HT1080 (cell line): ENCODE measurements at regions not wholly inside any gene's neighbourhood (a gene's known extent, or its start where the extent isn't known, plus 50 kb on each side); places are given as distances from the start of the nearest gene placed in this dataset.
"Not testable (repeated sequence)": the region's sequence is repeated elsewhere in the genome, so short reads cannot be mapped to it uniquely, and the experiment has no call there.

ENCODE experiments used
- DNase-seq: peaks from one replicate; pipeline ENCODE4 v3.0.0-alpha.2; 2015; ENCODE audit warnings: low read depth

GRCh38 chr2:95654897-95655296 lies 63.1 kb downstream of the TRIM43 start:
- DNase-seq = not testable (repeated sequence)

- not testable (repeated sequence) for DNase-seq
These were observed 64.8 kb downstream of the TRIM43 start for GRCh38 chr2:95656553-95656952.

DNA sequence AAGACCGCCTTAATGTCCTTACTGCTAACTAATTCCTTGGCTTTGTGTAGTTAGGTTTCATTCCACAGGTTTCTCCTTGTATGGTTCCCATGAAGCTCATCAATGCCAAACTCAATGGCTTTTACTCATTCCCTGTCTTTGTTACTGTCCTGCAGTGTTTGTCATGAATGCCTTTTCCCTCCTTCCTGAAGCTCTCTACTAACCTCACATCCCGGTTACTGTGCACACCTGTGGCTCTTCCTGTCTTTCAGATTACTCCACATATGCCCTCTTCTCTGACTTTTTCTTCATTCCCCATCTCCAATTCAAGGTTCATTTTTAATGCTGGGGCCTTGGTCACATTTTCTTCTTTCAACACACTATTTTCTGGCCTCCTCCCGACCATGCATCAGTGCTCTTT lies 66.1 kb downstream of the TRIM43 start:
- not testable (repeated sequence) for DNase-seq

- DNase-seq = not testable (repeated sequence)
These were observed 69.2 kb downstream of the TRIM43 start for GRCh38 chr2:95660766-95661562.

DNA sequence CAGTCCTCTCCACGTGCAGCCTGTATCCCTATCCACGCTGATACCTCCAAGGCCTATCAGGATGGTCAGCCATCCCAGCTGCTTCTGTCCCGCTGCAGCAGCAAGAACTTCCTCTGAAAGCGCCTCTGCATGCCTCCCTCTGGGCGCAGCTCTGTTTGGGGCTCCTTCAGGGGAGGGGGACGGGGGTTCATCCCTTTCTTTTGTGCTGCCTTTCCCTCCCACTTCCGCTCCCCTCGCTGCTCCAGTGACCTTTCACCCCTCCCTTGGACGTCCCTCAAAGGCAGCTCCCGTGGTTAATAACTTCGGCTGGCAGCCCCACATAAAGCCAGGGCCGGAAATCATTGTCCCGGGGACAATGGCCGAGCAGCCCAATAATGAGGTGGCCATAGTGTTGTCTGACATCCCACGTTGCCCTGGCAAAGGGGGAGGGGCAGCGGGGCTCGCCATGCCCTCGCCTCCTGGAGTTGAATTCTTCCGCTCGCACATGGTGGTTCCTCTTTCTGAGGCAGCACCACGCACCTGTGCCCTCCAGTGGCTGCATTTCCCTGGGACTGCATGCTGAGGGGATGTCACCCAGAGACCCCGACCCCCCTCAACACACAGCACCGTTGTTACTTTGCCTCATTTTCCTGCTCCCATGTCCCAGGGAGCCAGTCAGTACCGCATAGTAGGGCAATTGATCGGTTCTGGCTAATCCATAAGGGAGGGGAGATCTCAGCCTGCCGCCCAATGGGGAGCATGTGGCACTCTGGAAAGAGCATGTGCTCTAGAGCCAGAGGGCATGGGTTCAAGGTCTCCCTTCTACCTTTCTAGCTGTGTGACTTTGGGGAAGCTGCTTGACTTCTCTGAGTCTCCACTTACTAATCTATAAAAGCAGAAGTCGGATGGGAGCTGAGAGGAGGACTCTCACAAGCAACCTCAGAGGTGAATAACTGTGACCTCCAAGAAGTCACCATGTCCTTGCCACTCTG lies 72.0 kb downstream of the TRIM43 start:
- not testable (repeated sequence) for DNase-seq

GRCh38 chr2:95666636-95667035 lies 74.8 kb downstream of the TRIM43 start:
- peak; percentile 25 for DNase-seq

DNA sequence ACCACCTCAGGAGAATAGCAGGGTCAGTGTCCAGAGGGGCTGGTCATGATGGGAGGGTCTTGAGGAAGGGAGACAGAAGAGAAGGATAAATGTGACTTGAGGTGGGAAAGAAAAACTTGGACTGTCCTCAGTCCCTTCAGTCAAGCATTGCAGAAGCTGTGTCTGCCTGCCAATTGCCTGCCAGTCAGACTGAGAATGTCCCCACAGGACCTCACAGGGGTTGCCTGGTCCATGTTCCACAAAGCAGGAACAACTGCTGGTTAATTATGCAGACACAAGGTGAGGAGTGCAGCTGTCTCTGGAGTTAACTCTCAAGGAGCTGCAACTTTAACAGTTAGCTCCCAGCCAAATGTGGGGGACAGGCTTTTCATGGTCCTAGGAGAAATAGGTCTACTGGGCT lies 75.7 kb downstream of the TRIM43 start:
- no peak for DNase-seq

GRCh38 chr2:95668934-95669333 lies 77.1 kb downstream of the TRIM43 start:
- not testable (repeated sequence) for DNase-seq

GRCh38 chr2:95669441-95669991 lies 77.7 kb downstream of the TRIM43 start:
- DNase-seq = no peak

DNA sequence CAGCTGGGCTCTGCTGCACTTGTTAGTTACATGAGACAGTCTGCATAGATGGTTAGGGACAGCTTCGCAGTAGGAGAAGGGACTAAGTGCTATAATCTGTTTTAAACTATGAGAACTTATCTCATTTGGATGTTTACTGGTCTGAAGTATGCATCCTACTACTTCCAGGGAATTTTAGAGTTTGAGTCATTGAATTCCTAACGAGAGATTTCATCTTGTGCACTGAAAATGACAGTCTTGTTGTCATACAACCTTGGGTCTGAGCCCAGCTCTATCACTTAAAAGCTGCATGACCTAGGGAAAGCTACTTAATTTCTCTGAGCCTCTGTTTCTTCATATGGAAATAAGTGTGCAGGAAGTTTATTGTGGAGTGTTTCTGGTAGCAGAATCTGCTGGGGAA lies 78.4 kb downstream of the TRIM43 start:
- peak; percentile 17 for DNase-seq

- DNase-seq = no peak
These were observed 78.9 kb downstream of the TRIM43 start for GRCh38 chr2:95670686-95671085.

DNA sequence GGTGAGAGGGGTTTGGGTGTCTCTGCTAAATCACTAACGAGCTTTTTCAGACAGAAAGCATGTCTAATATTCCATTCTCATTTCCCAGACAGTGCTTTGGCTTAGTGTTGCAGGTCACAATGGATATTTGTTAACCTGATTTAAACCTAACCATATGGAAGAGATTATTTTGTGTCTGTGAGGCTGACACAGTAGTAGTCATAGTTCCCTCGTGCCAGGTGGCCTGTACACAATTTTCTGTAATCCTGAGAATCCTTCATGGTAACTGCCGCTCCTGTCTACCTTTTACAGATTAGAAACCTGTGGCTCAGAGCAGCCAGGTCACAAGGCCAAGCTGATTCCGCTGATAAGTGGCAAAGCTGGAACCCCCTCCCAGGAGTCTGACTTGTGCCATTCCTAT lies 79.4 kb downstream of the TRIM43 start:
- DNase-seq = not testable (repeated sequence)

DNA sequence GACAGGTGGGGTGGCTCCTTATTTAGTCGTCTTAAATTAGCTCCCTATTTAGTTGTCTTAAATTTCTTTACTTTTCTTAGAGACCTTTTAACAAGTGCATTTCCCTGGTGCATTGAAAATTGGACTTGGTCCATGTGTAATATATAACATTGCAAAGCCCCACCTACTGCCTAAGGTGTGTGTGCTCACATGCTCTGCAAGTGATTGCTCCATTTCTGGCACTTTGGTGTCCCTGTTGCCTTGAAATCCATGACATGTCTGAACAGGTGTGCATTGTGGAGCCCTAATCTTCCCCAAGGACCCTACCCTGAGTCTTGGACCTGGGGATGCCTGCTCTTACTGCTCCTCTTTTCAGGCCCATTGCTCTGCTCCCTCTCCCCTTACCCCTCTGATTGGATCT lies 80.2 kb downstream of the TRIM43 start:
- DNase-seq = not testable (repeated sequence)

DNA sequence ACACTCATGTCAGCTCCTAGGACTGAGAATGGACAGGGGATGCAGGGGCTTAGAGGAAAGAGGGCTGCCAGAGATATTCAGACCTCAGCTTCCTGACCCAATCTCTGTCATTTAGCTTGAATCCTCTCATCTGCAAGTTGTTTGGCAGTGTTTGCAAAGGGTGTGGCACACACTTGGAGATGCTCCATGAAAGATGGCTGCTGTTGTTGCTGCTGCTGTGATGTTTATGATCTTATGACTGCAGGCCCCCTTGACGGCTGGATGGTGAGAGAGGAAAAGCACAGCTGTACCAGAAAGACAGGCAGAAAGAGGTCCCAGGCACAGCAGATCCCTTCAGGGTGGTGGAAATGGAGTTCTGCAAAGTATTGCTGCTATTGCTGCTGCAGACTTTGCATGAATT lies 80.7 kb downstream of the TRIM43 start:
- not testable (repeated sequence) for DNase-seq

- no peak for DNase-seq
These were observed 82.4 kb downstream of the TRIM43 start for GRCh38 chr2:95674186-95674585.

GRCh38 chr2:95676573-95676972 lies 84.8 kb downstream of the TRIM43 start:
- DNase-seq = not testable (repeated sequence)

GRCh38 chr2:95677346-95677745 lies 85.5 kb downstream of the TRIM43 start:
- no peak for DNase-seq

DNA sequence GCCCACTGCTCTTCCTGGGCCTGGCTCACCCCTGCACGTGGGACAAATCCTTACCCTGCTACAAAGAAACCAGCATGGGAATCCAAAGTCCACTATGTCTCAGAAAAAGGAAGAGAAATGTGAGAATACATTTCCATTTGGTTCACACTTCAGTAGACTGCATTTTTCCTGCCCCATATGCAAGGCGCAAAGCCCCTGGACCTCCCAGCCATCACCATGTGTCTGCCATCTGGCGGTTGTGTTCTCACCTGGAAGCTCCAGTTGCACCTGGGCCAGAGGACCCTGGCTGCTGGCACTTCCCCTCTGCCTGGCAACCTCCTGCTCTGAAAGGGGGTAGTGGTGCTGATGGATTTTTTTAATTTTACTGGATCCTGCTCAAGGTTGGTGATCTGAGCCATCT lies 86.0 kb downstream of the TRIM43 start:
- not testable (repeated sequence) for DNase-seq

GRCh38 chr2:95681158-95681557 lies 89.4 kb downstream of the TRIM43 start:
- peak; percentile 13 for DNase-seq

DNA sequence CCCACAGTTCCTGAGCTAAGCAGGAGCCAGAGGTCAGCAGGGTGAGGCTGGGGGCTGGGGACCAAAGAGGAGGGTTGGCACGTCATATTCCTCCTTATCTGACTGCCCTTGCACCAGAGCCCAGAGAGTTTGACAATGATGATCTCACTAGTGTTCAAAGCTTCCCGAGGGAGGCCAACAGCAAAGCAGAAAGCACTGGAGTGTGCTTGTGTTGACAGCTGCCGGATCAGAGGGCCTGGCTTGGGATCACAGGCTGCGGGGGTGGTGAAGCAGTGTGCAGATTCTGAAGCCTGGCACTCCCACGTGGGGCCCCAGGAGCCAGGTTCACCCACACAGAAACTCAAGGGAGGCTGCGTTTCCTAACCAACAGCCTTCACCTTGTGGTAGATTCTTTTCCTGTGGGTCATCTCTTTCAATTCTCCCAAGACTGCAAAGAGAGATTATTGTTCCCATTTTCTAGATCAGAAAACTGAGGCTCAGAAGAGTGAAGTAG lies 89.8 kb downstream of the TRIM43 start:
- not testable (repeated sequence) for DNase-seq

DNA sequence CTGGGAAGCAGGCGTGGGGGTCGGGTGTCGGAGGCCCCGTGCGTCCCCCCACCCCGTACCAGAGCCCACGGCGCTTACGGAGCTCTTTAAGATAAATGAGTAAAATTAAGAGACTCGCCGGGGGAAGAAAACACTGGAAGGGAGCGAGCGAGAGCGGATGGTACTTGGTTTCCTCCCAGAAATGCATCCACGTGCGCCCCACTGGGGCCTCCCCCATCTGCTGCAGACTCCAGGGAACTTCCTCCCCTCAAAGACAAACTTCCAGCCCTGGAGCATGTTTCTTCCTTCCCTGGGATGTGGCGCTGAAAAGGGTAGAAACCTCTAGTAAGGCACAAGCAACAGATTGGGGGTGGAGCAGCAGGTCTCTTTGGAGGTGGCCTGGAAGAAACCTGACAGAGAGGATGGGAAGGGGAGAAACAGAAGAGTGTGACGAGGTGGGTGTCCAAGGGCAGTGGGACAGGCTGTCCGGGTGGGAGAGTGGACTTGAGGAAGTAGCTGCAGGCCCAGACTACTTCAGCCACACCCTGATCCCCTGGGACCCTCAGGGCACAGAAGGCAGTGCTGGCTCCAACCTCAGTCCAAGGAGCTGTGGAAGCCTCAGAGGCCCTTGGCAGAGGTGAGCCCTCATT lies 91.2 kb downstream of the TRIM43 start:
- DNase-seq = not testable (repeated sequence)
